WTC11 (cell line): ENCODE measurements at regions not wholly inside any gene's neighbourhood (a gene's known extent, or its start where the extent isn't known, plus 50 kb on each side); places are given as distances from the start of the nearest gene placed in this dataset.

ENCODE experiments used
- ATAC-seq: fragments of 200-7000 bp; cut with Tn5 transposase; 2 replicates; pipeline ENCODE4 v1.10.0; 2021; ENCODE audit warnings: mild to moderate bottlenecking, moderate library complexity
- CTCF ChIA-PET: fragments of 300-600 bp; sonication (Branson Sonifier 250); formaldehyde crosslinking; loops from one replicate; lab custom pipeline; 2021; ENCODE audit warnings: antibody characterized with exemption; lab: Charles Lee
- POLR2A ChIA-PET: fragments of 350-600 bp; sonication (Branson Sonifier 250); formaldehyde crosslinking; loops from one replicate; lab custom pipeline; 2021; ENCODE audit warnings: antibody characterized with exemption; lab: Charles Lee
- DNase-seq: peaks from one replicate; pipeline ENCODE4 v3.0.0; 2021; ENCODE audit warnings: low spot score
- H3K27ac Mint-ChIP-seq: 2 replicates; pipeline ENCODE4 v1.8.0; 2021; ENCODE audit warnings: mixed read lengths
- H3K27me3 Mint-ChIP-seq: 2 replicates; pipeline ENCODE4 v1.8.0; 2021; ENCODE audit warnings: low read depth, mild to moderate bottlenecking, moderate library complexity, mixed read lengths
- H3K36me3 Mint-ChIP-seq: 2 replicates; pipeline ENCODE4 v1.8.0; 2021; ENCODE audit warnings: mixed read lengths
- H3K4me1 Mint-ChIP-seq: 2 replicates; pipeline ENCODE4 v1.8.0; 2022; ENCODE audit warnings: mixed read lengths
- H3K4me3 Mint-ChIP-seq: 2 replicates; pipeline ENCODE4 v1.8.0; 2021; ENCODE audit warnings: mild to moderate bottlenecking, moderate library complexity, mixed read lengths
- H3K9me3 Mint-ChIP-seq: 2 replicates; pipeline ENCODE4 v1.8.0; 2021; ENCODE audit warnings: mixed read lengths
- CREB1 ChIP-seq: sonication (generic); formaldehyde crosslinking; IDR thresholded peaks from 2 replicates; pipeline ENCODE4 v1.8.0; 2023; ENCODE audit warnings: mild to moderate bottlenecking, missing genetic modification reagents
- GRHL2 ChIP-seq: fragments of 250-450 bp; sonication (Bioruptor Pico); IDR thresholded peaks from 2 replicates; pipeline ENCODE4 v1.8.0; 2022; ENCODE audit warnings: mild to moderate bottlenecking, moderate library complexity; ENCODE audit not compliant: insufficient replicate concordance, severe bottlenecking
- GTF2I ChIP-seq: fragments of 250-450 bp; sonication (Bioruptor Pico); conservative IDR thresholded peaks from 2 replicates; pipeline ENCODE4 v1.4.0; 2021; ENCODE audit warnings: mild to moderate bottlenecking
- IRF2 ChIP-seq: sonication (generic); formaldehyde crosslinking; IDR thresholded peaks from 2 replicates; pipeline ENCODE4 v1.8.0; 2022; ENCODE audit warnings: low read depth, missing genetic modification reagents, borderline replicate concordance
- NR2C2 ChIP-seq: sonication (generic); formaldehyde crosslinking; IDR thresholded peaks from 2 replicates; pipeline ENCODE4 v1.8.0; 2022; ENCODE audit warnings: mild to moderate bottlenecking, missing genetic modification reagents
- RORB ChIP-seq: fragments of 250-450 bp; sonication (Bioruptor Pico); IDR thresholded peaks from 2 replicates; pipeline ENCODE4 v1.9.0; 2021; ENCODE audit warnings: mild to moderate bottlenecking
- SP1 ChIP-seq: sonication (generic); formaldehyde crosslinking; conservative IDR thresholded peaks from 2 replicates; pipeline ENCODE4 v1.8.1; 2022; ENCODE audit warnings: missing genetic modification reagents
- TEAD1 ChIP-seq: sonication (generic); formaldehyde crosslinking; IDR thresholded peaks from 2 replicates; pipeline ENCODE4 v1.8.0; 2022; ENCODE audit warnings: mild to moderate bottlenecking, missing genetic modification reagents
- ZNF263 ChIP-seq: sonication (generic); formaldehyde crosslinking; IDR thresholded peaks from 2 replicates; pipeline ENCODE4 v1.8.1; 2022; ENCODE audit warnings: low read depth, mild to moderate bottlenecking, moderate library complexity, missing genetic modification reagents
- ZNF671 ChIP-seq: fragments of 250-450 bp; sonication (Bioruptor Pico); IDR thresholded peaks from 2 replicates; pipeline ENCODE4 v1.8.0; 2021; ENCODE audit warnings: mild to moderate bottlenecking
- TF ChIP-seq, protein P1 (sequence below): sonication (generic); formaldehyde crosslinking; IDR thresholded peaks from 2 replicates; pipeline ENCODE4 v1.8.1; 2023; ENCODE audit warnings: mild to moderate bottlenecking, missing genetic modification reagents
- TF ChIP-seq, protein P2 (sequence below): sonication (generic); formaldehyde crosslinking; IDR thresholded peaks from 2 replicates; pipeline ENCODE4 v1.8.0; 2022; ENCODE audit warnings: mild to moderate bottlenecking, missing genetic modification reagents
- TF ChIP-seq, protein P3 (sequence below): sonication (generic); formaldehyde crosslinking; IDR thresholded peaks from 2 replicates; pipeline ENCODE4 v1.8.0; 2022; ENCODE audit warnings: missing genetic modification reagents
- TF ChIP-seq, protein P4 (sequence below): sonication (generic); formaldehyde crosslinking; IDR thresholded peaks from 2 replicates; pipeline ENCODE4 v1.8.1; 2022; ENCODE audit warnings: missing genetic modification reagents, borderline replicate concordance
- TF ChIP-seq, protein P5 (sequence below): fragments of 250-450 bp; sonication (Bioruptor Pico); conservative IDR thresholded peaks from 2 replicates; pipeline ENCODE4 v1.9.0; 2021; ENCODE audit warnings: mild to moderate bottlenecking
- TF ChIP-seq, protein P6 (sequence below): sonication (generic); formaldehyde crosslinking; IDR thresholded peaks from 2 replicates; pipeline ENCODE4 v1.8.1; 2022; ENCODE audit warnings: low read depth, missing genetic modification reagents, borderline replicate concordance
- TF ChIP-seq, protein P7 (sequence below): fragments of 250-450 bp; sonication (Bioruptor Pico); IDR thresholded peaks from 2 replicates; pipeline ENCODE4 v1.8.0; 2021; ENCODE audit warnings: mild to moderate bottlenecking

DNA sequence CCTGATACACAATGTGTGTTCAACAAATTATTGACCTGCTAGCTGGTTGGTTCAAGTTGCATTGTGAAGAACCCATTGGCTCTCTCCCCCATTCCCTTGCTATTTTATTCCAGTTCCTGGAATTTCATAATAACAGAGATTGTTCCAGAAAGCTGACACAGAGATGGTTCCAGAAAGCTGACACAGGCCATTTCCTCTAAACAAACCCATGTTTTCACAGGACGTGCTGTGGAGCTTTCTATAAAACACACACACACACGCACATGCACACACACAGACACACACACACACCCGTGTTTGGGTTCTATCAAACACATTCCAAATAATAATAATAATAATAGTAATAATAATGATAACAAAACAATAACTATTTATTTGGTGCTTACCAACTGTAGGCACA is 259.1 kb downstream of the CLIC5 start (continued):
- TF ChIP-seq, protein P1, sequence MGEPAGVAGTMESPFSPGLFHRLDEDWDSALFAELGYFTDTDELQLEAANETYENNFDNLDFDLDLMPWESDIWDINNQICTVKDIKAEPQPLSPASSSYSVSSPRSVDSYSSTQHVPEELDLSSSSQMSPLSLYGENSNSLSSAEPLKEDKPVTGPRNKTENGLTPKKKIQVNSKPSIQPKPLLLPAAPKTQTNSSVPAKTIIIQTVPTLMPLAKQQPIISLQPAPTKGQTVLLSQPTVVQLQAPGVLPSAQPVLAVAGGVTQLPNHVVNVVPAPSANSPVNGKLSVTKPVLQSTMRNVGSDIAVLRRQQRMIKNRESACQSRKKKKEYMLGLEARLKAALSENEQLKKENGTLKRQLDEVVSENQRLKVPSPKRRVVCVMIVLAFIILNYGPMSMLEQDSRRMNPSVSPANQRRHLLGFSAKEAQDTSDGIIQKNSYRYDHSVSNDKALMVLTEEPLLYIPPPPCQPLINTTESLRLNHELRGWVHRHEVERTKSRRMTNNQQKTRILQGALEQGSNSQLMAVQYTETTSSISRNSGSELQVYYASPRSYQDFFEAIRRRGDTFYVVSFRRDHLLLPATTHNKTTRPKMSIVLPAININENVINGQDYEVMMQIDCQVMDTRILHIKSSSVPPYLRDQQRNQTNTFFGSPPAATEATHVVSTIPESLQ: no peak
- TF ChIP-seq RORB (CRISPR knock-in tag): no peak
- TF ChIP-seq ZNF263 (CRISPR knock-in tag): no peak
- TF ChIP-seq NR2C2 (CRISPR knock-in tag): no peak
- no peak for TF ChIP-seq TEAD1 (CRISPR knock-in tag)
- TF ChIP-seq, all 79 proteins: peak for 0

DNA sequence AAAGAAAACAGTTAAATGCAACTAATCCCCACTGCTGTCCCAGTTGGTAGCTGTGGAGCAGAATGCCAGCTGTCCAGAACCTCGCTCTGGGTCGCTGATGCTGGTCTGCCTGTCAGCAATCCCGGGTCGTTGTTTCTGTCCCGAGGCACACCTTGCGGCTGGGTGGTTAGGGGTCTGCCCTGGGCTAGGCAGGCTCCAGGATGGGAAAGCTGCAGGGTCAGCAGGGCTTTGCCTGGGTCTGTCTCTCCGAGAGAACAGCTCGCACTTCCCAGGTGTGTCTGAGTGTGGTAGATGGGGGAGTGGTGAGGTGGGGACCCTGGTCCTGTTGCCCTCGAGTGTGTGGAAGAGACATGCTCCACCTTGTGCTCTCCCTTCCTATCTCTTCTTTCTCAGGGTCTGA is 261.2 kb downstream of the CLIC5 start:
- no peak for TF ChIP-seq CREB1 (CRISPR knock-in tag)
- TF ChIP-seq, protein P2, sequence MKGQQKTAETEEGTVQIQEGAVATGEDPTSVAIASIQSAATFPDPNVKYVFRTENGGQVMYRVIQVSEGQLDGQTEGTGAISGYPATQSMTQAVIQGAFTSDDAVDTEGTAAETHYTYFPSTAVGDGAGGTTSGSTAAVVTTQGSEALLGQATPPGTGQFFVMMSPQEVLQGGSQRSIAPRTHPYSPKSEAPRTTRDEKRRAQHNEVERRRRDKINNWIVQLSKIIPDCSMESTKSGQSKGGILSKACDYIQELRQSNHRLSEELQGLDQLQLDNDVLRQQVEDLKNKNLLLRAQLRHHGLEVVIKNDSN (CRISPR knock-in tag): no peak
- no peak for TF ChIP-seq GTF2I (CRISPR knock-in tag)
- TF ChIP-seq SP1 (CRISPR knock-in tag): no peak
- TF ChIP-seq, all 79 proteins: peak for 0
- H3K27ac Mint-ChIP-seq: no peak overlapping the region
- ChIA-PET CTCF (interaction anchor here (0.8 to 0.9 kb wide), 2 partner anchors 173 to 190 kb away, joined by 3 read pairs; no protein-coding TSS in a partner anchor), POLR2A (no interaction called here)
- H3K36me3 Mint-ChIP-seq: no peaks in the 10 kb centered on the region
- ATAC-seq (no peak), DNase-seq (no peak)
- H3K4me3 Mint-ChIP-seq: no peak overlapping the region
- H3K27me3 Mint-ChIP-seq: no peaks in the 10 kb centered on the region
- H3K4me1 Mint-ChIP-seq: peaks cover 8% of the 10 kb centered on the region
- H3K9me3 Mint-ChIP-seq: no peaks in the 10 kb centered on the region

DNA sequence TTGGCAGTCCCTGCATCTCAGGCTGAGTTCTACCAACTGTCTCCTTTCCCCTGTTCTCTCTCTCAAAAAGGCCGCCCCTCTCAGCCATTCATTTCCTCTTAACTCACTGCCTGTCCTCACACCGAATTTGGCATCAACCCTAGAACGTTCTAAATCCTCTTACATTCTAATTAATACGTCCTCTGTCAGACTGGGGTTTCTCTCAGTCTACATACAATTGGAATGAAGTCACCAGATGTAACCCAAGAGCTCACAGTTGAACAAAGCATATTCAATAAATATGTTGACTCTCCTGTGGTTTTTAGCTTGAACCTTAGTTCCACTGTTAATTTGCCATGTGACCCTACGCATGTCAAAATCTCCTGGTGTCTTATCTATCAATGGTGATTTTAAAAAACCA is 269.6 kb downstream of the CLIC5 start:
- Mint-ChIP-seq H3K27ac (no peak overlapping the region), H3K9me3 (peaks cover 18% of the 10 kb centered on the region), H3K27me3 (no peaks in the 10 kb centered on the region), H3K4me1 (peaks cover 8% of the 10 kb centered on the region), H3K4me3 (no peak overlapping the region), H3K36me3 (peaks cover 8% of the 10 kb centered on the region)
- ATAC-seq (no peak), DNase-seq (no peak)
- ChIA-PET CTCF (interaction anchor here (0.9 kb wide), 1 partner anchor 176 kb away, joined by 3 read pairs; no protein-coding TSS in a partner anchor), POLR2A (no interaction called here)
- TF ChIP-seq, protein P3, sequence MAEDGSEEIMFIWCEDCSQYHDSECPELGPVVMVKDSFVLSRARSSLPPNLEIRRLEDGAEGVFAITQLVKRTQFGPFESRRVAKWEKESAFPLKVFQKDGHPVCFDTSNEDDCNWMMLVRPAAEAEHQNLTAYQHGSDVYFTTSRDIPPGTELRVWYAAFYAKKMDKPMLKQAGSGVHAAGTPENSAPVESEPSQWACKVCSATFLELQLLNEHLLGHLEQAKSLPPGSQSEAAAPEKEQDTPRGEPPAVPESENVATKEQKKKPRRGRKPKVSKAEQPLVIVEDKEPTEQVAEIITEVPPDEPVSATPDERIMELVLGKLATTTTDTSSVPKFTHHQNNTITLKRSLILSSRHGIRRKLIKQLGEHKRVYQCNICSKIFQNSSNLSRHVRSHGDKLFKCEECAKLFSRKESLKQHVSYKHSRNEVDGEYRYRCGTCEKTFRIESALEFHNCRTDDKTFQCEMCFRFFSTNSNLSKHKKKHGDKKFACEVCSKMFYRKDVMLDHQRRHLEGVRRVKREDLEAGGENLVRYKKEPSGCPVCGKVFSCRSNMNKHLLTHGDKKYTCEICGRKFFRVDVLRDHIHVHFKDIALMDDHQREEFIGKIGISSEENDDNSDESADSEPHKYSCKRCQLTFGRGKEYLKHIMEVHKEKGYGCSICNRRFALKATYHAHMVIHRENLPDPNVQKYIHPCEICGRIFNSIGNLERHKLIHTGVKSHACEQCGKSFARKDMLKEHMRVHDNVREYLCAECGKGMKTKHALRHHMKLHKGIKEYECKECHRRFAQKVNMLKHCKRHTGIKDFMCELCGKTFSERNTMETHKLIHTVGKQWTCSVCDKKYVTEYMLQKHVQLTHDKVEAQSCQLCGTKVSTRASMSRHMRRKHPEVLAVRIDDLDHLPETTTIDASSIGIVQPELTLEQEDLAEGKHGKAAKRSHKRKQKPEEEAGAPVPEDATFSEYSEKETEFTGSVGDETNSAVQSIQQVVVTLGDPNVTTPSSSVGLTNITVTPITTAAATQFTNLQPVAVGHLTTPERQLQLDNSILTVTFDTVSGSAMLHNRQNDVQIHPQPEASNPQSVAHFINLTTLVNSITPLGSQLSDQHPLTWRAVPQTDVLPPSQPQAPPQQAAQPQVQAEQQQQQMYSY (CRISPR knock-in tag): no peak
- no peak for TF ChIP-seq IRF2 (CRISPR knock-in tag)

DNA sequence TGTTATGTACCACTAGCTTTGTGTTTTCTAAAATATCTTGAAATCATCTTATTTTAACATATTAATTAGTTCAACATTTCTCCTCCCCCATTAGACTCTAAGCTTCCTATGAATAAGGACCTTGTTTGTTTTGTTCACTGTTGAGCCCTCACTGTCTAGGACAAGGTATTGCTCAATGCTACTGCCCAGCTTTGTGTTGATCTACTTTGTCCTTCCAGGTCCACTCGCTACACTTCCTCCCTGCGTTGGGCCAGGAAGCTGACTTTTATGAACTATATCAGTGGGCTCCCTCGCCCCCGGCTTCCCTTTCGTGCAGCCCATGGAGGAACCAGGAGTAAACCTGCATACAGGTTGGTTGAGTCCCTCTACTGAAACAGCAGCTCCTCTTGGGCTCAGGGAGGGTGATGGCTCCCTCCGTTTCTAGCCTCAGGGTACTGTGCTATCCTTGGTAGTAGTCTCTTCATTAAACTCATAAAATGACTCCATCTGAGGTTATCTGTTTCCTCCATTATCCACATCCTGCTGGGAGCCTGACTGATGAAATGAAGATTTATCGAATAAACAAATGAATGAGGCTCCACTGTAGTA is 272.5 kb downstream of the CLIC5 start:
- H3K27me3 Mint-ChIP-seq: no peaks in the 10 kb centered on the region
- peaks cover 8% of the 10 kb centered on the region for H3K4me1 Mint-ChIP-seq
- DNase-seq (no peak), ATAC-seq (no peak)
- ChIA-PET CTCF (no interaction called here), POLR2A (no interaction called here)
- peaks cover 17% of the 10 kb centered on the region for H3K9me3 Mint-ChIP-seq
- H3K27ac Mint-ChIP-seq: no peak overlapping the region
- H3K36me3 Mint-ChIP-seq: peaks cover 5% of the 10 kb centered on the region; the same call in 1 of the 2 replicates
- no peak overlapping the region for H3K4me3 Mint-ChIP-seq
- TF ChIP-seq, protein P4, sequence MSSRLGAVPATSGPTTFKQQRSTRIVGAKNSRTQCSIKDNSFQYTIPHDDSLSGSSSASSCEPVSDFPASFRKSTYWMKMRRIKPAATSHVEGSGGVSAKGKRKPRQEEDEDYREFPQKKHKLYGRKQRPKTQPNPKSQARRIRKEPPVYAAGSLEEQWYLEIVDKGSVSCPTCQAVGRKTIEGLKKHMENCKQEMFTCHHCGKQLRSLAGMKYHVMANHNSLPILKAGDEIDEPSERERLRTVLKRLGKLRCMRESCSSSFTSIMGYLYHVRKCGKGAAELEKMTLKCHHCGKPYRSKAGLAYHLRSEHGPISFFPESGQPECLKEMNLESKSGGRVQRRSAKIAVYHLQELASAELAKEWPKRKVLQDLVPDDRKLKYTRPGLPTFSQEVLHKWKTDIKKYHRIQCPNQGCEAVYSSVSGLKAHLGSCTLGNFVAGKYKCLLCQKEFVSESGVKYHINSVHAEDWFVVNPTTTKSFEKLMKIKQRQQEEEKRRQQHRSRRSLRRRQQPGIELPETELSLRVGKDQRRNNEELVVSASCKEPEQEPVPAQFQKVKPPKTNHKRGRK (CRISPR knock-in tag): no peak
- TF ChIP-seq GRHL2 (CRISPR knock-in tag) (no peak), ZNF671 (CRISPR knock-in tag) (no peak)
- TF ChIP-seq, protein P5, sequence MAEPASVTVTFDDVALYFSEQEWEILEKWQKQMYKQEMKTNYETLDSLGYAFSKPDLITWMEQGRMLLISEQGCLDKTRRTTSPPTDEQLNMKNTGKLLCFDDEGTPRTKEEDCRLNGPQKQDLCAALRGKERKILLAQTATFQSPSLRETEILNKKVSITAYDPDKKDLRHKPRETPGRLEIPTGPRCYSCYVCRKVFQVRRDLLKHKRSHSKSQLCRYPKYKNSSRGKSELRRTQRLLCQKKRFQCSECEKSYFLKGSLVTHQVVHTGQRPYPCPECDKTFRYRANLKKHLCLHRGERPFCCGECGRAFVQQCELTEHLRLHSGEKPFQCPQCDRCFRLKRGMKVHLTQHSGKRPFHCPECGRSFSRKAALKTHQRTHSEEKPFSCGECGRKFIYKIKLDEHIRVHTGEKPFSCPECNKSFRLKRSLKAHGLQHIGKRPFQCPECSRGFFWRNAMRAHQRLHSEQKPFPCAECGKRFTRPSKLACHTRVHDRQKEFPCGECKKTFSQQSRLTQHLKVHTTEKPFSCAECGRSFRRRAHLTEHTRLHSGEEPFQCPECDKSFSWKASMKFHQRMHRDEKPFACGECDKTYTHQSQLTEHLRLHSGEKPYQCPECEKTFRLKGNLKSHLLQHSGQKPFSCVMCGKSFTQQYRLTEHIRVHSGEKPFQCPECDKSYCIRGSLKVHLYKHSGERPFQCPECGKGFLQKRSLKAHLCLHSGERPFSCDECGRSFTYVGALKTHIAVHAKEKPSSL (CRISPR knock-in tag): no peak
- TF ChIP-seq, protein P6, sequence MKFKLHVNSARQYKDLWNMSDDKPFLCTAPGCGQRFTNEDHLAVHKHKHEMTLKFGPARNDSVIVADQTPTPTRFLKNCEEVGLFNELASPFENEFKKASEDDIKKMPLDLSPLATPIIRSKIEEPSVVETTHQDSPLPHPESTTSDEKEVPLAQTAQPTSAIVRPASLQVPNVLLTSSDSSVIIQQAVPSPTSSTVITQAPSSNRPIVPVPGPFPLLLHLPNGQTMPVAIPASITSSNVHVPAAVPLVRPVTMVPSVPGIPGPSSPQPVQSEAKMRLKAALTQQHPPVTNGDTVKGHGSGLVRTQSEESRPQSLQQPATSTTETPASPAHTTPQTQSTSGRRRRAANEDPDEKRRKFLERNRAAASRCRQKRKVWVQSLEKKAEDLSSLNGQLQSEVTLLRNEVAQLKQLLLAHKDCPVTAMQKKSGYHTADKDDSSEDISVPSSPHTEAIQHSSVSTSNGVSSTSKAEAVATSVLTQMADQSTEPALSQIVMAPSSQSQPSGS: no peak
- TF ChIP-seq, protein P7, sequence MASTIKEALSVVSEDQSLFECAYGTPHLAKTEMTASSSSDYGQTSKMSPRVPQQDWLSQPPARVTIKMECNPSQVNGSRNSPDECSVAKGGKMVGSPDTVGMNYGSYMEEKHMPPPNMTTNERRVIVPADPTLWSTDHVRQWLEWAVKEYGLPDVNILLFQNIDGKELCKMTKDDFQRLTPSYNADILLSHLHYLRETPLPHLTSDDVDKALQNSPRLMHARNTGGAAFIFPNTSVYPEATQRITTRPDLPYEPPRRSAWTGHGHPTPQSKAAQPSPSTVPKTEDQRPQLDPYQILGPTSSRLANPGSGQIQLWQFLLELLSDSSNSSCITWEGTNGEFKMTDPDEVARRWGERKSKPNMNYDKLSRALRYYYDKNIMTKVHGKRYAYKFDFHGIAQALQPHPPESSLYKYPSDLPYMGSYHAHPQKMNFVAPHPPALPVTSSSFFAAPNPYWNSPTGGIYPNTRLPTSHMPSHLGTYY (CRISPR knock-in tag): no peak
